ENCODE measurements at regions not wholly inside any gene's neighbourhood (a gene's known extent, or its start where the extent isn't known, plus 50 kb on each side); places are given as distances from the start of the nearest gene placed in this dataset.

- TF ChIP-seq CTCF (conservative IDR thresholded peaks at IDR 0.05 in 1 of 2, IDR thresholded peaks at IDR 0.05 in 1 of 2; ENCODE audit: extremely low read depth in 1 of 2, insufficient read depth in 1 of 2, low read depth in 1 of 2, low read length in 2 of 2) (no peak), EZH2 (IDR thresholded peaks at IDR 0.05; ENCODE audit: borderline replicate concordance, low read length) (no peak)
Observed at GRCh38 chr6:44050872-44051505, 76.3 kb downstream of the MRPL14 start.
